GM12878 (cell line): ENCODE measurements at regions not wholly inside any gene's neighbourhood (a gene's known extent, or its start where the extent isn't known, plus 50 kb on each side); places are given as distances from the start of the nearest gene placed in this dataset.
"Not testable (repeated sequence)": the region's sequence is repeated elsewhere in the genome, so short reads cannot be mapped to it uniquely, and the experiment has no call there.

Source experiments
- ATAC-seq: fragments of 200-7000 bp; cut with Tn5 transposase; 3 replicates; pipeline ENCODE4 v1.9.1; 2020; ENCODE audit warnings: mild to moderate bottlenecking, moderate library complexity
- BruUV-seq: library from RNA; stranded (reverse); fragments of 400-500 nt; replicated peaks from 2 replicates; lab custom pipeline; 2021; lab: Mats Ljungman, UMichigan
- CTCF ChIA-PET: fragments of 300-600 bp; sonication (Branson Sonifier 250); formaldehyde crosslinking; extraction: SDS; loops from one replicate; lab custom pipeline; 2021; ENCODE audit warnings: inconsistent platforms; lab: Yijun Ruan, JAX
- POLR2A ChIA-PET: fragments of 350-600 bp; formaldehyde crosslinking; extraction: SDS; loops from one replicate; lab custom pipeline; 2021; ENCODE audit warnings: inconsistent platforms; lab: Charles Lee
- RAD21 ChIA-PET: fragments of 300-600 bp; sonication (Branson Sonifier 250); formaldehyde crosslinking; loops from one replicate; lab custom pipeline; 2023; ENCODE audit warnings: antibody characterized with exemption; ENCODE audit not compliant: unreplicated experiment; lab: Charles Lee
- SMC1A ChIA-PET: fragments of 300-600 bp; sonication (Branson Sonifier 250); formaldehyde crosslinking; loops from one replicate; lab custom pipeline; 2023; ENCODE audit not compliant: unreplicated experiment, uncharacterized antibody; lab: Charles Lee
- DNase-seq: peaks from one replicate; pipeline ENCODE4 v3.0.0-alpha.2; 2011; ENCODE audit warnings: low read depth, low spot score
- FAIRE-seq: peaks from 3 replicates; lab custom pipeline; 2011; peaks lifted over from hg19 to GRCh38; lab: Jason Lieb, UNC
- H2AFZ ChIP-seq: 2 replicates; pipeline ENCODE4 v1.6.0; 2011; ENCODE audit warnings: low read depth, low read length, control low read depth; ENCODE audit not compliant: control insufficient read depth
- H3K27ac ChIP-seq: 2 replicates; pipeline ENCODE4 v1.5.1; 2011; ENCODE audit warnings: control low read depth; ENCODE audit not compliant: control insufficient read depth, insufficient read depth
- H3K27me3 ChIP-seq, 2 experiments: replicated peaks in 1 of 2; 2 replicates each; pipeline versions ENCODE4 v1.6.0 to v1.6.1; 2011; ENCODE audit warnings: low read length in 1 of 2; ENCODE audit not compliant: control insufficient read depth in 2 of 2, insufficient read depth in 2 of 2
- H3K36me3 ChIP-seq, 2 experiments: 2 replicates each; pipeline ENCODE4 v1.5.1; 2011; ENCODE audit warnings: low read length in 1 of 2; ENCODE audit not compliant: control insufficient read depth in 2 of 2, insufficient read depth in 2 of 2
- H3K4me1 ChIP-seq: 2 replicates; pipeline ENCODE4 v1.6.1; 2011; ENCODE audit warnings: mild to moderate bottlenecking, low read length, moderate library complexity, mixed read lengths; ENCODE audit not compliant: control insufficient read depth, insufficient read depth
- H3K4me2 ChIP-seq: 2 replicates; pipeline ENCODE4 v1.6.0; 2011; ENCODE audit warnings: control low read depth; ENCODE audit not compliant: control insufficient read depth, insufficient read depth
- H3K4me3 ChIP-seq: fragments of 200-600 bp; sonication (generic); 2 replicates; pipeline ENCODE4 v1.5.1; 2016
- H3K79me2 ChIP-seq: 2 replicates; pipeline ENCODE4 v1.6.0; 2011; ENCODE audit warnings: low read length; ENCODE audit not compliant: control insufficient read depth, insufficient read depth
- H3K9ac ChIP-seq: 2 replicates; pipeline ENCODE4 v1.8.0; 2011; ENCODE audit warnings: low read length, control low read depth, mixed read lengths; ENCODE audit not compliant: control insufficient read depth, insufficient read depth
- H3K9me3 ChIP-seq: replicated peaks from 3 replicates; pipeline ENCODE4 v1.5.1; 2011; ENCODE audit warnings: mild to moderate bottlenecking, low read length; ENCODE audit not compliant: control insufficient read depth, insufficient read depth
- H4K20me1 ChIP-seq: 2 replicates; pipeline ENCODE4 v1.6.0; 2011; ENCODE audit not compliant: control insufficient read depth, insufficient read depth
- CTCF ChIP-seq, 3 experiments: IDR thresholded peaks in 2 of 3; conservative IDR thresholded peaks in 1 of 3; 2 replicates each; pipeline ENCODE4 v1.5.1; 2011; ENCODE audit warnings: low read depth in 3 of 3, low read length in 3 of 3, mild to moderate bottlenecking in 3 of 3, control low read depth in 2 of 3, moderate library complexity in 2 of 3, inconsistent platforms in 1 of 3, mixed read lengths in 1 of 3; ENCODE audit not compliant: control insufficient read depth in 2 of 3, insufficient read depth in 1 of 3; ENCODE audit errors: extremely low read depth in 1 of 3
- CUX1 ChIP-seq: IDR thresholded peaks from 2 replicates; pipeline ENCODE4 v1.6.1; 2012; ENCODE audit warnings: improper control_type of control experiment, low read depth, low read length; ENCODE audit not compliant: insufficient replicate concordance
- KLF5 ChIP-seq: fragments of 450-650 bp; IDR thresholded peaks from 2 replicates; pipeline ENCODE4 v1.6.1; 2014; ENCODE audit warnings: mild to moderate bottlenecking; ENCODE audit not compliant: partially characterized antibody
- PKNOX1 ChIP-seq: fragments of 450-650 bp; IDR thresholded peaks from 2 replicates; pipeline ENCODE4 v1.6.1; 2016; ENCODE audit warnings: mild to moderate bottlenecking
- ZSCAN29 ChIP-seq: fragments of 450-650 bp; IDR thresholded peaks from 2 replicates; pipeline ENCODE4 v1.6.1; 2017; ENCODE audit warnings: mild to moderate bottlenecking, moderate library complexity
- WGBS: methylation state at CpG from one replicate; pipeline ENCODE4 v1.1.6; 2016; ENCODE audit warnings: low lambda C conversion rate; ENCODE audit not compliant: insufficient replicate concordance, insufficient coverage; ENCODE audit errors: missing lambda C conversion rate; 5-methylcytosine and 5-hydroxymethylcytosine counted together
- in situ Hi-C: fragments of 300-500 bp; cut with MboI; formaldehyde crosslinking; loops from 9 replicates; pipeline ENCODE4 v1.14.3; 2018; ENCODE audit warnings: mixed read lengths
- intact Hi-C: fragments of 100-400 bp; cut with micrococcal nuclease; formaldehyde crosslinking; loops from one replicate; pipeline ENCODE4 v1.14.2; 2022; ENCODE audit not compliant: unreplicated experiment

- in situ Hi-C loops, H3K4me2 ChIP-seq, H3K27me3 ChIP-seq, H3K9me3 ChIP-seq, BruUV-seq, H3K79me2 ChIP-seq, H3K4me3 ChIP-seq, H2AFZ ChIP-seq, ATAC-seq, H4K20me1 ChIP-seq, DNase-seq, H3K36me3 ChIP-seq, SMC1A ChIA-PET, POLR2A ChIA-PET, H3K27ac ChIP-seq, intact Hi-C loops, H3K4me1 ChIP-seq, CTCF ChIA-PET, RAD21 ChIA-PET, FAIRE-seq, H3K9ac ChIP-seq: not testable (repeated sequence)
- 37% methylated on average over 9 of the region's 9 CpGs for WGBS
Observed at GRCh38 chr9:21727411-21727810, 75.0 kb upstream of the MTAP start.

GRCh38 chr9:21728781-21729180 lies 73.7 kb upstream of the MTAP start:
- CTCF ChIA-PET = interaction anchor here (1.4 kb wide), 1 partner anchor 20 kb away, joined by 9 read pairs; no protein-coding TSS in a partner anchor
- Histone ChIP-seq H3K9ac (no peak overlapping the region), H3K79me2 (no peaks in the 10 kb centered on the region), H3K4me3 (no peak overlapping the region), H3K36me3 (no peaks in the 10 kb centered on the region), H2AFZ (no peak overlapping the region), H4K20me1 (no peaks in the 10 kb centered on the region), H3K27ac (no peak overlapping the region), H3K27me3 (no peaks in the 10 kb centered on the region), H3K9me3 (no peaks in the 10 kb centered on the region), H3K4me1 (no peaks in the 10 kb centered on the region), H3K4me2 (no peak overlapping the region)
- 50% methylated on average over 5 of the region's 5 CpGs for WGBS
- no TSS peak for BruUV-seq
- ATAC-seq (no peak), FAIRE-seq (no peak), DNase-seq (no peak)
- intact Hi-C loops = no loop called here
- in situ Hi-C loops = no loop called here
- RAD21 ChIA-PET = no interaction called here
- POLR2A ChIA-PET = no interaction called here
- SMC1A ChIA-PET = interaction anchor here (1.1 kb wide), 1 partner anchor 21 kb away, joined by 3 read pairs; no protein-coding TSS in a partner anchor
- no peak for TF ChIP-seq ZSCAN29
- TF ChIP-seq CTCF (IDR thresholded peaks at IDR 0.05 in 2 of 3, conservative IDR thresholded peaks at IDR 0.05 in 1 of 3; ENCODE audit: control insufficient read depth in 2 of 3, extremely low read depth in 1 of 3, insufficient read depth in 1 of 3, low read depth in 3 of 3, low read length in 3 of 3) = no peak
- TF ChIP-seq CUX1 = no peak
- TF ChIP-seq KLF5 = no peak
- TF ChIP-seq PKNOX1 = no peak
